ENCODE measurements at regions not wholly inside any gene's neighbourhood (a gene's known extent, or its start where the extent isn't known, plus 50 kb on each side); places are given as distances from the start of the nearest gene placed in this dataset.

- Histone ChIP-seq H3K36me3 (ENCODE audit: low read depth, low read length) (no peaks in the 10 kb centered on the region), H3K4me1 (ENCODE audit: insufficient read depth, low read length) (no peaks in the 10 kb centered on the region), H4K20me1 (ENCODE audit: low read length) (no peaks in the 10 kb centered on the region), H3F3A (ENCODE audit: low read length, unreplicated experiment) (no peaks in the 10 kb centered on the region), H3K27me3 (ENCODE audit: low read length) (no peaks in the 10 kb centered on the region), H2AFZ (ENCODE audit: low read length) (no peak overlapping the region), H3K9me2 (replicated peaks; ENCODE audit: low read length) (no peaks in the 10 kb centered on the region), H3K4me2 (ENCODE audit: low read length) (no peak overlapping the region), H3K9ac (ENCODE audit: low read length) (no peak overlapping the region), H3K4me3 (ENCODE audit: low read length) (no peak overlapping the region), H3K9me3 (ENCODE audit: low read length) (no peaks in the 10 kb centered on the region), H3K79me2 (ENCODE audit: low read length) (no peaks in the 10 kb centered on the region), H3K27ac (ENCODE audit: low read length) (no peak overlapping the region)
- POLR2A ChIA-PET (ENCODE audit: unreplicated experiment) = no interaction called here
- no TSS peak for BruUV-seq (replicated peaks)
- ATAC-seq (no peak), DNase-seq (no peak)
- intact Hi-C loops (cut with micrococcal nuclease) = no loop called here
- CTCF ChIA-PET = no interaction called here
- TF ChIP-seq EZH2phosphoT487 (IDR thresholded peaks at IDR 0.05; ENCODE audit: borderline replicate concordance, low read length) (no peak), EZH2 (IDR thresholded peaks at IDR 0.05; ENCODE audit: low read length, unreplicated experiment) (no peak), CTCF (conservative IDR thresholded peaks at IDR 0.05; ENCODE audit: low read depth, low read length) (no peak)
These were observed 248.6 kb upstream of the BOD1L1 start for GRCh38 chr4:13876131-13876530.

GRCh38 chr4:13876940-13877339 lies 249.4 kb upstream of the BOD1L1 start:
- no peaks in the 10 kb centered on the region for H3K36me3 ChIP-seq (ENCODE audit: low read depth, low read length)
- no peaks in the 10 kb centered on the region for H3F3A ChIP-seq (ENCODE audit: low read length, unreplicated experiment)
- TF ChIP-seq EZH2phosphoT487 (IDR thresholded peaks at IDR 0.05; ENCODE audit: borderline replicate concordance, low read length) (no peak), CTCF (conservative IDR thresholded peaks at IDR 0.05; ENCODE audit: low read depth, low read length) (no peak), EZH2 (IDR thresholded peaks at IDR 0.05; ENCODE audit: low read length, unreplicated experiment) (no peak)
- ATAC-seq (no peak), DNase-seq (no peak)
- H3K4me3 ChIP-seq (ENCODE audit: low read length) = no peak overlapping the region
- H3K27ac ChIP-seq (ENCODE audit: low read length) = no peak overlapping the region
- H3K79me2 ChIP-seq (ENCODE audit: low read length) = no peaks in the 10 kb centered on the region
- no TSS peak for BruUV-seq (replicated peaks)
- H3K9me2 ChIP-seq (replicated peaks; ENCODE audit: low read length) = no peaks in the 10 kb centered on the region
- ChIA-PET POLR2A (ENCODE audit: unreplicated experiment) (no interaction called here), CTCF (no interaction called here)
- no peaks in the 10 kb centered on the region for H4K20me1 ChIP-seq (ENCODE audit: low read length)
- intact Hi-C loops (cut with micrococcal nuclease) = no loop called here
- H3K9me3 ChIP-seq (ENCODE audit: low read length) = no peaks in the 10 kb centered on the region
- H3K9ac ChIP-seq (ENCODE audit: low read length) = no peak overlapping the region
- no peak overlapping the region for H2AFZ ChIP-seq (ENCODE audit: low read length)
- no peaks in the 10 kb centered on the region for H3K4me1 ChIP-seq (ENCODE audit: insufficient read depth, low read length)
- no peaks in the 10 kb centered on the region for H3K27me3 ChIP-seq (ENCODE audit: low read length)
- no peak overlapping the region for H3K4me2 ChIP-seq (ENCODE audit: low read length)

- Histone ChIP-seq H3K9me3 (ENCODE audit: low read length) (no peaks in the 10 kb centered on the region), H3K9ac (ENCODE audit: low read length) (no peak overlapping the region), H3K27me3 (ENCODE audit: low read length) (no peaks in the 10 kb centered on the region), H3K9me2 (replicated peaks; ENCODE audit: low read length) (no peaks in the 10 kb centered on the region), H3K4me2 (ENCODE audit: low read length) (no peak overlapping the region), H3K4me3 (ENCODE audit: low read length) (no peak overlapping the region), H3F3A (ENCODE audit: low read length, unreplicated experiment) (no peaks in the 10 kb centered on the region), H3K4me1 (ENCODE audit: insufficient read depth, low read length) (no peaks in the 10 kb centered on the region), H3K36me3 (ENCODE audit: low read depth, low read length) (no peaks in the 10 kb centered on the region), H3K27ac (ENCODE audit: low read length) (no peak overlapping the region), H4K20me1 (ENCODE audit: low read length) (no peaks in the 10 kb centered on the region), H3K79me2 (ENCODE audit: low read length) (no peaks in the 10 kb centered on the region), H2AFZ (ENCODE audit: low read length) (no peak overlapping the region)
- DNase-seq (no peak), ATAC-seq (no peak)
- intact Hi-C loops (cut with micrococcal nuclease) = no loop called here
- POLR2A ChIA-PET (ENCODE audit: unreplicated experiment) = no interaction called here
- CTCF ChIA-PET = no interaction called here
- TF ChIP-seq EZH2 (IDR thresholded peaks at IDR 0.05; ENCODE audit: low read length, unreplicated experiment) (no peak), EZH2phosphoT487 (IDR thresholded peaks at IDR 0.05; ENCODE audit: borderline replicate concordance, low read length) (no peak), CTCF (conservative IDR thresholded peaks at IDR 0.05; ENCODE audit: low read depth, low read length) (no peak)
- no TSS peak for BruUV-seq (replicated peaks)
These were observed 250.1 kb upstream of the BOD1L1 start for GRCh38 chr4:13877626-13878025.
